ENCODE measurements at regions not wholly inside any gene's neighbourhood (a gene's known extent, or its start where the extent isn't known, plus 50 kb on each side); places are given as distances from the start of the nearest gene placed in this dataset.

DNA sequence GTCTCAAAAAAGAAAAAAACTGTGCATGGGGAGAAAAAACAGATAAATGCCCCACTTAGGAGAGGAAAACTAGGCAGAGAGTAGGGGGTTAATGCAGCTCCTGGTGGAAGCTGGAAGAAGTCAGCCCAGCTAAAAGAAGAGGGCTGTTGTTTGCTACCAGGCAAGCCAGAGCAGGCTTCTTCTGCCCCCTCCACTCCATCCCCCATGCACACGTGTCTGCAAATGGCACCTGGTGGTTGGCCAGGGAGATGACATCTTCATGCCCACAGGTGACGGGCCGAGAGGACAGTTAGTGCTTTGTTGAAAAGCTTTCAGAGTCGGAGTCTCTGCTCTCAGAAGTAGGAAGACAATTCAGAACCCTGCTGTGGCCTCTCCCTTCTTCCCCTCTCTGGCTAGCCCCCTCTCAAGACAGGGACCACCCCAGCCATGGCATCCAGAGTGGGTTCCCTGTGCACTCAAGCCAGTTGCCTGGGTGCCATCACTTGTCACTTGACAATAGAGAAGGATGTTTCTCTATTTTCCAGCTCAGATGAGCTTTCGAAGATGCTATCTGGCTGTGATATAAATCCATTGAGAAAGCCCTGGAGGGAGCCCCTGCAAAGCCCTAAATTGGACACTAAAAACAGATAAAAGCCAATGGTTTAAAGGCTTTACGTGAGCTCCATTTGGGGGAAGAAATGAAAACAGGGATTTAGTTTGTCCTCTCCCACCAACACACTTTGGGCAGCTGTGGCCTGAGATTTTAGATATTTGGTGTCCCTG lies 142.0 kb downstream of the TRIM29 start:
- Mint-ChIP-seq H3K4me3 (no peak overlapping the region), H3K4me1 (no peaks in the 10 kb centered on the region), H3K27ac (no peak overlapping the region), H3K27me3 (peaks cover 37% of the 10 kb centered on the region), H3K36me3 (ENCODE audit: low read depth) (no peaks in the 10 kb centered on the region)
- ATAC-seq (no peak), DNase-seq (no peak)
- no peaks in the 10 kb centered on the region for H3K9me3 ChIP-seq (ENCODE audit: control insufficient read depth, low read length, poor library complexity, severe bottlenecking)

DNA sequence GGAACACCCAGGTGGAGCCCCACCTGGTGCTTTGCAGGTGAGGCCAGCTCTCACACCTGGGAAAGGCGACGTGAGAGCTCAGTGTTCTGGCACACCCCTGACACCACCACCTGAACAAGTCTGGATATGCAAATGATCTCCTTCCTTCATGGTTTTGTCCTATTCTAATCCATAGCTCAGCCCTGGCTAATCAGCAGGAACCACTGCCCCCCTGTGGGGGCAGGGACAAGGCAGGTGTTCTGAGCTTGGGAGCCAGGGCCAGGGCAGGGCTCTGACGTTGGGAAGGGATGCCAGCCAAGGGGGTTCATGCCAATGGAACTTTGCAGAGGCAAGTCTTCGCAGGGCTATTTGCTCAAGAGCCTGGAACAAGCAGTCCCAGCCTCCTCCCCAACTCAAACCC lies 144.2 kb downstream of the TRIM29 start:
- ATAC-seq (no peak), DNase-seq (no peak)
- Mint-ChIP-seq H3K27ac (no peak overlapping the region), H3K4me1 (no peaks in the 10 kb centered on the region), H3K36me3 (ENCODE audit: low read depth) (no peaks in the 10 kb centered on the region), H3K4me3 (no peak overlapping the region), H3K27me3 (peaks cover 49% of the 10 kb centered on the region)
- H3K9me3 ChIP-seq (ENCODE audit: control insufficient read depth, low read length, poor library complexity, severe bottlenecking): no peaks in the 10 kb centered on the region

DNA sequence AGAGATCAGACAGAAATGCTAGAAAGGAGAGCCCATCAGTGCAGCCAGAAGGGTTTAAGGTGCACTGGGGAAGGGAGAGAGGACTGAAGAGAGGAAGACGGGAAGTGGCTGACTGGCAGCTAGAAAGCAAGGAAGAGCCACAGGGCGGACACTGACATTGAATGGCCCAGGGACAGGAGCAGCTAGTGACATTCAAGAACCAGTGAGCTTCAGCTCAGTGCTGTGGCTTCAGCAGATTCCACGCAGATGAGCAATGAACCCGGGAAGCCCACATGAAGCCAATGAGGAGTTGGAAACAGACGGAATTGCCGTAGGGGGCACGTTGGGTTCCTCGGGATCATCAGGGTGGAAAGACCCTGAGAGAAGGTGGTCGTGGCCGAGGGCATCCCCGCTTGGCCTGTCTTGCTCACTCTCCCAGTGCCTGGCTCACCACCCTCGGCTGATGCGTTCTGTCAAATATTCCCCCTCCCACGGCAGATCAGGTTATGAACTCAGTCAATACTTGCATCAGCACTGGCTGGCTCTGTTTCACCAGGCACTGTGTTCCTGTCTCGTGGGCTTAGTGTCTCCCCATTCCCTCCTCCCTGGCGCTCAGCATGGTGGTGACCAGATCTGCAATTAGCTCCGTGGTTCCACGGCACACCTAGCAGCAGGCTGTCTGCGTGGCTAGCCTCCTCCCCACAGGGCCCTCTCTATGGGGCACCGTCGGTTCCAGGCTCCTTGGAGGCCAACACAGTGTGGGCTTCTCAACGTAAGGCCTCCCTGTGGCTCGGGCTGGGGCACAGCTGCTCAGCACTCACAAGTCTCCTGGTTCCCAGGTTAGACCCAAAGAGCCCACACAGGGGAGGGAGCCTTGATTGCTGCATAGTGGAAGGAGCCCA lies 145.5 kb downstream of the TRIM29 start:
- DNase-seq: no peak
- Mint-ChIP-seq H3K27ac (no peak overlapping the region), H3K4me1 (no peaks in the 10 kb centered on the region), H3K27me3 (peaks cover 62% of the 10 kb centered on the region), H3K4me3 (no peak overlapping the region), H3K36me3 (ENCODE audit: low read depth) (no peaks in the 10 kb centered on the region)
- no peak for ATAC-seq
- H3K9me3 ChIP-seq (ENCODE audit: control insufficient read depth, low read length, poor library complexity, severe bottlenecking): no peaks in the 10 kb centered on the region

GRCh38 chr11:119991669-119992068 lies 146.2 kb downstream of the TRIM29 start:
- H3K4me1 Mint-ChIP-seq: no peaks in the 10 kb centered on the region
- ATAC-seq (no peak), DNase-seq (no peak)
- no peaks in the 10 kb centered on the region for H3K9me3 ChIP-seq (ENCODE audit: control insufficient read depth, low read length, poor library complexity, severe bottlenecking)
- H3K36me3 Mint-ChIP-seq (ENCODE audit: low read depth): no peaks in the 10 kb centered on the region
- H3K4me3 Mint-ChIP-seq: no peak overlapping the region
- no peak overlapping the region for H3K27ac Mint-ChIP-seq
- H3K27me3 Mint-ChIP-seq: peaks cover 68% of the 10 kb centered on the region

DNA sequence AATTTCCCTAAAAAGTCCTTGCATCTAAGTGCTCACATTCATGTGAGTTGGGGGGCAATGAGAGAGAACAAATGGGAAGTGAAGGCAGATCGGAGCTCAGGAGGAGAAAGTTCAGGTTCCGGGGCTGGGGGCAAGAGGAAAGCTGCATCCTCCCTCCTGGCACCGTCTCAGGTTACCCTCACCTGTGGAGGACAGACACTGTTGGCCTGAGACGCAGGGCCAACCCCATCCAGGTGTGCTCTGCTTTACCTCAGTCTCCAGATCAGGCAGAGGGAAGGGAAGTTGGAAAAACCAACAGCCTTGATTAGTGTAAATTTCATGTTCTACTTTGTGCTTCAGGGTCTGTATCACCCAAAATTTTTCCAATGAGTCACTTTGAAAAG lies 146.9 kb downstream of the TRIM29 start:
- Mint-ChIP-seq H3K27me3 (peaks cover 68% of the 10 kb centered on the region), H3K4me3 (no peak overlapping the region), H3K36me3 (ENCODE audit: low read depth) (no peaks in the 10 kb centered on the region), H3K4me1 (no peaks in the 10 kb centered on the region), H3K27ac (no peak overlapping the region)
- DNase-seq (no peak), ATAC-seq (no peak)
- no peaks in the 10 kb centered on the region for H3K9me3 ChIP-seq (ENCODE audit: control insufficient read depth, low read length, poor library complexity, severe bottlenecking)

- ATAC-seq: no peak
Measured at GRCh38 chr11:119990309-119991021, 147.4 kb downstream of the TRIM29 start.

DNA sequence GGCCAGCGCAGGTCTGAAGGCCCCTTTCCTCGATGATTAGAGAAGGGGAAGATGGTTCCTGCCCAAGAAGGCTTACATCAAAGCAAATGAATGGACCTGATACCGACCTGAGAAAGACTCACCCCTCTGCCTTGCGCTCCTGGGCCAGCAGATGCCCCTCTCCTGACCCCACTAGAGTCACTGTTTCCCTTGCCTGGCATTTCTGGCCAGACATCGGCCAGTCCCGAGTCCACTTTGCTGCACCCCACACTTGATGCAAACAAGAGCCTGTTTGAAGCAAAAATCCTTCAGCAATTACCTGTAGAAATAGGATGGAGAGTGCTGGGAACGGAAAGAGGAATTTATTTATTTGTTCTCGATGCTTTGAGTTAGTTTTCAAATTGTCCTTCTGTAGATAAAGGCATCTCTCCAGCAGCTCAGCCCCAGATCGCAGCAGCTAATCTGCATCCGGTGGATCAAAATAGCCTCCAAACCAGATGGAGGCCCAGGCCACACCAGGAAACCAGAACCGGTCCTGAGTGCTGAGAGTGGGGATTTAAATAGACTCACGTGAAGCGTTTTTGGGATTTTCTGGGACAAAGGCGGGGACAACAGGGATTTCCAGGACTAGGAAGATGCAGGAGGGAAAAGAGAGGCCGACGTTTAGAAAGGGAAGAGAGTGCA lies 148.6 kb downstream of the TRIM29 start:
- H3K9me3 ChIP-seq (ENCODE audit: control insufficient read depth, low read length, poor library complexity, severe bottlenecking): no peaks in the 10 kb centered on the region
- DNase-seq (no peak), ATAC-seq (no peak)
- peaks cover 71% of the 10 kb centered on the region for H3K27me3 Mint-ChIP-seq
- no peaks in the 10 kb centered on the region for H3K36me3 Mint-ChIP-seq (ENCODE audit: low read depth)
- no peaks in the 10 kb centered on the region for H3K4me1 Mint-ChIP-seq
- no peak overlapping the region for H3K27ac Mint-ChIP-seq
- no peak overlapping the region for H3K4me3 Mint-ChIP-seq

More at GRCh38 chr11:119990309-119991021, 147.4 kb downstream of the TRIM29 start:
- no peak overlapping the region for H3K4me3 Mint-ChIP-seq
- H3K27ac Mint-ChIP-seq: no peak overlapping the region
- no peaks in the 10 kb centered on the region for H3K4me1 Mint-ChIP-seq
- no peak for DNase-seq
- H3K9me3 ChIP-seq (ENCODE audit: control insufficient read depth, low read length, poor library complexity, severe bottlenecking): no peaks in the 10 kb centered on the region
- H3K36me3 Mint-ChIP-seq (ENCODE audit: low read depth): no peaks in the 10 kb centered on the region
- H3K27me3 Mint-ChIP-seq: peaks cover 72% of the 10 kb centered on the region

GRCh38 chr11:119985551-119985950 lies 152.4 kb downstream of the TRIM29 start:
- H3K4me1 Mint-ChIP-seq: peaks cover 2% of the 10 kb centered on the region
- H3K4me3 Mint-ChIP-seq: no peak overlapping the region
- no peak overlapping the region for H3K27ac Mint-ChIP-seq
- no peak for ATAC-seq
- no peaks in the 10 kb centered on the region for H3K36me3 Mint-ChIP-seq (ENCODE audit: low read depth)
- H3K9me3 ChIP-seq (ENCODE audit: control insufficient read depth, low read length, poor library complexity, severe bottlenecking): no peaks in the 10 kb centered on the region
- DNase-seq: no peak
- H3K27me3 Mint-ChIP-seq: peaks cover 72% of the 10 kb centered on the region

- ATAC-seq (no peak), DNase-seq (no peak)
- H3K4me1 Mint-ChIP-seq: peaks cover 2% of the 10 kb centered on the region
- H3K36me3 Mint-ChIP-seq (ENCODE audit: low read depth): no peaks in the 10 kb centered on the region
- no peak overlapping the region for H3K4me3 Mint-ChIP-seq
- no peak overlapping the region for H3K27ac Mint-ChIP-seq
- H3K27me3 Mint-ChIP-seq: peaks cover 73% of the 10 kb centered on the region
- no peaks in the 10 kb centered on the region for H3K9me3 ChIP-seq (ENCODE audit: control insufficient read depth, low read length, poor library complexity, severe bottlenecking)
Measured at GRCh38 chr11:119983816-119984215, 154.1 kb downstream of the TRIM29 start.

- Mint-ChIP-seq H3K27me3 (peaks cover 72% of the 10 kb centered on the region), H3K4me3 (no peak overlapping the region), H3K4me1 (peaks cover 2% of the 10 kb centered on the region), H3K27ac (no peak overlapping the region), H3K36me3 (ENCODE audit: low read depth) (no peaks in the 10 kb centered on the region)
- no peaks in the 10 kb centered on the region for H3K9me3 ChIP-seq (ENCODE audit: control insufficient read depth, low read length, poor library complexity, severe bottlenecking)
- no peak for ATAC-seq
- DNase-seq: no peak
Measured at GRCh38 chr11:119983240-119983732, 154.6 kb downstream of the TRIM29 start.

DNA sequence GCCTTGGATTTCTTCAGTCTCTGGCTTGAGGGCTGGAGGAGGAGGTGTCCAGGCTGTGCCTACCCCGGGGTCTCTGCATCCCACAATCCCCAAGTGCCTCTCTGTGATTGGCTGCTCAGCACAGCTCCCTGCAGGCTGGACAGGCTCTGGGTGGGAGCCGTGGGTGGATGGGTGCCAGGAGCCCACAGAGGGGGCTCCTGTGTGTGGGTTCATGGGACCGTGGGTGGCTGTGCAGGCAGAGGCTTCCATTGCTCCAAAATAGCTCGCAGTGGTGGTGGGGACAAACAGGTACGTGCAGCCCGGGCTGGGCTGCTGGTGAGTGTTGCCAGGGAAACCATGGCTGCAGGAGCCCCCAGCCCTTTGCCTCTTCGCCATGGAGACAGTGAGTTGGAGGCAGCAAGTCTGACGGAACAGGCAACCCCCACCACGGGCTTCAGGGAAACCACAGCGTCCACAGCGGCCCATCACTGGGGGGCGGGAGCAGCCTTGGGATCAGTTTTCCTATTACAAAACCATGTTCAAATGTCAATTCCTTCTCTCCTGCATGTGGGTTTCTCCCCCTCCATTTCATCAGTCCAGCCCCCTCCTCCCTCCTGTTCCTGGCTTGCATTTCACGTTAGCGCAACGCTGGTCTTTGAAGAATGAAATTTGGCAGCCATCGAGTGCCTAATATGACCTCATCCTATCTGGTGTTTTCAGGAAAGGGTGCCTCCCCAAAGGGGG lies 155.2 kb downstream of the TRIM29 start:
- H3K9me3 ChIP-seq (ENCODE audit: control insufficient read depth, low read length, poor library complexity, severe bottlenecking): no peaks in the 10 kb centered on the region
- DNase-seq (no peak), ATAC-seq (no peak)
- Mint-ChIP-seq H3K27ac (no peak overlapping the region), H3K4me3 (no peak overlapping the region), H3K36me3 (ENCODE audit: low read depth) (no peaks in the 10 kb centered on the region), H3K4me1 (peaks cover 2% of the 10 kb centered on the region), H3K27me3 (peaks cover 71% of the 10 kb centered on the region)

DNA sequence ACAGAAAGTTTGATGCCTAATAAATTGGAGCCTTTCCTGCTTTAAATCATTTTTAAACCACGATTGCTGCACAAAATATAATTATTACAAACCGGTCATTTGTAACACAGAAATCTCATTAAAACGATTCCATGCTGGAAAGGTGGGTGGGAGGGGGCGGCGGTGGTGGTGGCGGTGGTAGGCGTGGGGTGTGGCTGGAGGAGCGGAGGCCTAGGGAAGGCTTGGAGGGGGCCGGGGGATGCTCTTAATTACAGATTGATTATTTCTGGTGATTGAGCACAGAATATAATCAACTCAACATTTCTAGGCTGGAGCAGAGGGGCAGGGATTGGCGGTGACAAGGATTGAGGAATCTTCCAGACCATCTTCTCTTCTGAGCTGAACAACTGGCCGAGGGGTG lies 157.5 kb downstream of the TRIM29 start:
- Mint-ChIP-seq H3K27me3 (peaks cover 68% of the 10 kb centered on the region), H3K36me3 (ENCODE audit: low read depth) (no peaks in the 10 kb centered on the region), H3K4me3 (no peak overlapping the region), H3K27ac (no peak overlapping the region), H3K4me1 (peaks cover 2% of the 10 kb centered on the region)
- H3K9me3 ChIP-seq (ENCODE audit: control insufficient read depth, low read length, poor library complexity, severe bottlenecking): no peaks in the 10 kb centered on the region
- DNase-seq: no peak
- no peak for ATAC-seq

Data from T-helper 17 cell (primary cell).